ENCODE measurements at regions not wholly inside any gene's neighbourhood (a gene's known extent, or its start where the extent isn't known, plus 50 kb on each side); places are given as distances from the start of the nearest gene placed in this dataset.

DNA sequence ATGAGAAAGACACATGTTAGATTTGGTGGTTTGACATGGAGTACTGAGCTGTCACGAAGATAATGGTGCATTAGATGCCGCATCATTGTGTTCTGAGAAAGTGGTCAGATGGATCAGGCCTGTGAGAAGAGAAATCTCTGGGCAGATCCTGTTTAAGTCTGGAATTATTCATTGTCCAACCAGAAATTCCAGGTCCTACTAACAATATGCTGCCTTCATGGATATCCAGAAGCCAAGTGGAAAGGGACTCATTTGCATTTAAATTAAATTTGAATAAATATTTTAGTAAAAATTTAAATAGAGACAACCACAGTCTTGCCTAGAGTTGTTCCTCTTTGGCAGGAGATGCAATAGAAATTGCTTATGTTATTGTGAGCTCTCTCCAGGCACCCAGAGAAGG lies 330.5 kb upstream of the TMEM132C start:
- Histone ChIP-seq H2BK120ac (ENCODE audit: low read depth, low read length, poor library complexity, severe bottlenecking) (no peak overlapping the region), H2BK12ac (ENCODE audit: insufficient read length, low read depth, low read length) (no peak overlapping the region), H3K56ac (ENCODE audit: insufficient read length, low read depth, low read length) (no peak overlapping the region), H3K18ac (ENCODE audit: insufficient read length, low read depth, low read length) (no peak overlapping the region), H2BK5ac (ENCODE audit: insufficient read length, low read length) (no peak overlapping the region), H3K79me2 (ENCODE audit: insufficient read depth, low read length) (no peaks in the 10 kb centered on the region), H2BK20ac (ENCODE audit: low read depth, low read length, poor library complexity, severe bottlenecking) (no peak overlapping the region), H3K27me3 (ENCODE audit: insufficient read depth, low read length) (no peaks in the 10 kb centered on the region), H3K4me2 (ENCODE audit: insufficient read depth, insufficient read length, low read length) (no peak overlapping the region), H3K9me3 (ENCODE audit: control insufficient read depth, low read depth, low read length) (no peaks in the 10 kb centered on the region), H4K8ac (replicated peaks; ENCODE audit: insufficient read length, low read depth, low read length) (no peak overlapping the region), H3K27ac (ENCODE audit: insufficient read length, low read depth, low read length) (no peak overlapping the region), H2AK5ac (ENCODE audit: insufficient read length, low read length) (no peak overlapping the region), H3K14ac (ENCODE audit: insufficient read depth, low read length) (no peak overlapping the region), H3T11ph (ENCODE audit: low read length) (no peak overlapping the region), H3K4ac (ENCODE audit: low read depth, low read length) (no peak overlapping the region), H2AFZ (ENCODE audit: low read length) (no peak overlapping the region), H3K23me2 (ENCODE audit: insufficient read length, low read depth, low read length, poor library complexity, severe bottlenecking) (no peaks in the 10 kb centered on the region), H3K23ac (ENCODE audit: insufficient read length, low read depth, low read length) (no peak overlapping the region), H4K20me1 (ENCODE audit: control insufficient read depth, insufficient read depth, insufficient read length) (no peaks in the 10 kb centered on the region), H4K5ac (ENCODE audit: insufficient read length, low read depth, low read length) (no peak overlapping the region), H3K9ac (ENCODE audit: extremely low read depth, insufficient read length, low read length) (no peak overlapping the region), H2BK15ac (ENCODE audit: low read depth, low read length) (no peak overlapping the region), H4K91ac (ENCODE audit: insufficient read length, low read depth, low read length) (no peak overlapping the region), H3K79me1 (ENCODE audit: insufficient read depth, low read depth, low read length, poor library complexity, severe bottlenecking) (no peaks in the 10 kb centered on the region), H3K4me1 (ENCODE audit: insufficient read depth, low read length) (no peaks in the 10 kb centered on the region)
- H3K4me3 Mint-ChIP-seq = no peak overlapping the region
- peaks cover 0 to 4% of the 10 kb centered on the region in 2 experiments; a peak in 1 of 4 replicates for H3K4me1 Mint-ChIP-seq
- TF ChIP-seq, protein P1, sequence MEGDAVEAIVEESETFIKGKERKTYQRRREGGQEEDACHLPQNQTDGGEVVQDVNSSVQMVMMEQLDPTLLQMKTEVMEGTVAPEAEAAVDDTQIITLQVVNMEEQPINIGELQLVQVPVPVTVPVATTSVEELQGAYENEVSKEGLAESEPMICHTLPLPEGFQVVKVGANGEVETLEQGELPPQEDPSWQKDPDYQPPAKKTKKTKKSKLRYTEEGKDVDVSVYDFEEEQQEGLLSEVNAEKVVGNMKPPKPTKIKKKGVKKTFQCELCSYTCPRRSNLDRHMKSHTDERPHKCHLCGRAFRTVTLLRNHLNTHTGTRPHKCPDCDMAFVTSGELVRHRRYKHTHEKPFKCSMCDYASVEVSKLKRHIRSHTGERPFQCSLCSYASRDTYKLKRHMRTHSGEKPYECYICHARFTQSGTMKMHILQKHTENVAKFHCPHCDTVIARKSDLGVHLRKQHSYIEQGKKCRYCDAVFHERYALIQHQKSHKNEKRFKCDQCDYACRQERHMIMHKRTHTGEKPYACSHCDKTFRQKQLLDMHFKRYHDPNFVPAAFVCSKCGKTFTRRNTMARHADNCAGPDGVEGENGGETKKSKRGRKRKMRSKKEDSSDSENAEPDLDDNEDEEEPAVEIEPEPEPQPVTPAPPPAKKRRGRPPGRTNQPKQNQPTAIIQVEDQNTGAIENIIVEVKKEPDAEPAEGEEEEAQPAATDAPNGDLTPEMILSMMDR (conservative IDR thresholded peaks at IDR 0.05) = no peak
- no CpG with 5 or more reads among the region's 2 CpGs for WGBS (ENCODE audit: extremely low coverage, insufficient read length, low lambda C conversion rate)
- DNase-seq = no peak
- no peaks in the 10 kb centered on the region; a peak in 1 of 7 replicates for H3K36me3 Mint-ChIP-seq (ENCODE audit: insufficient read depth in 1 of 3, low read depth in 3 of 3)
- peaks cover 20% of the 10 kb centered on the region for H3K27me3 Mint-ChIP-seq (ENCODE audit: low read depth)
- no peak overlapping the region; a peak in 1 of 7 replicates for H3K27ac Mint-ChIP-seq
- peaks cover 0 to 3% of the 10 kb centered on the region in 2 experiments; a peak in 2 of 5 replicates for H3K9me3 Mint-ChIP-seq

Measured in H9 (cell line).